T-helper 9 cell (primary cell): ENCODE measurements at regions not wholly inside any gene's neighbourhood (a gene's known extent, or its start where the extent isn't known, plus 50 kb on each side); places are given as distances from the start of the nearest gene placed in this dataset.
"Not testable (repeated sequence)": the region's sequence is repeated elsewhere in the genome, so short reads cannot be mapped to it uniquely, and the experiment has no call there.

Source experiments
- DNase-seq: peaks from one replicate; pipeline ENCODE4 v3.0.0-alpha.2; 2020

GRCh38 chr12:131293071-131294015, 339.6 kb downstream of the ADGRD1 start:
- DNase-seq: not testable (repeated sequence)

DNA sequence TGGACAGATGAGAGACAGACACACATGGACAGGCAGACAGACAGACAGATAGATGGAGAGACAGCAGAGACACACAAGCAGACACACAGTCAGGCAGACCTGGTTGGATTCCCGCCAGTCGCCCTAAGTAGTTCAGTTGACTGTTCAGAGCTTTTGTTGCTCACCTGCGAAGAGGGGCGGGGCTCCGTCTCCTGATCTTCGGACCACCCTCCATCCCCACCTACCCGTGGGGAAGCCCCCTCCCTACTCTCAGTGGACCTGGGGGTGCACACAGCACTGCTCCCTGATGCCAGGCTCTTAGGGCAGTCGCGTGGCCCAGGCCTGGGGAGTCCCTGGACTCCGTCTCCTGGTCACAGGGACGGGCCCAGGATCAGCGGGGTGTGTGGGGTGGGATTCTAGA, 341.0 kb downstream of the ADGRD1 start:
- not testable (repeated sequence) for DNase-seq

GRCh38 chr12:131295117-131295516, 341.4 kb downstream of the ADGRD1 start:
- not testable (repeated sequence) for DNase-seq

DNA sequence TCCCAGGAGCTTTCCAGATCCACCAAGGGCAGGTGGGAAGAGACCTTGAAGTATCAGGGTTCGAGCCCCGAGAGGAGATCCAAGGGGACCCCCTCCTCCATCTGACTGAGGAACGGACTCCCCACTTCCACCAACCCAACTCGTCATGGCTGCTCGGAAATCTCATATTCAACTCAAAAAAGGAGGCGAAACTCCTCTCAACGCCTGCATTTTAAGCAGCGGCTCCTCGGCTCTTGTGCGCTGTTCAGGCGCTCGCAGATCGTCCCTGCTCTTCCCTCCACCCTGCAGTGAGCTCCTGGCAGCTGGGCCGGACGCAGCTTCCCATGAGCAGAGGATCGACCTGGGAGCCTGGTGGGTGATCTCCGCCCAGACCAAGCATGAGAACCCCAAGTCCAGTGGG, 341.9 kb downstream of the ADGRD1 start:
- DNase-seq: not testable (repeated sequence)

GRCh38 chr12:131296136-131296535, 342.4 kb downstream of the ADGRD1 start:
- DNase-seq: not testable (repeated sequence)

GRCh38 chr12:131296651-131297050, 342.9 kb downstream of the ADGRD1 start:
- not testable (repeated sequence) for DNase-seq

DNA sequence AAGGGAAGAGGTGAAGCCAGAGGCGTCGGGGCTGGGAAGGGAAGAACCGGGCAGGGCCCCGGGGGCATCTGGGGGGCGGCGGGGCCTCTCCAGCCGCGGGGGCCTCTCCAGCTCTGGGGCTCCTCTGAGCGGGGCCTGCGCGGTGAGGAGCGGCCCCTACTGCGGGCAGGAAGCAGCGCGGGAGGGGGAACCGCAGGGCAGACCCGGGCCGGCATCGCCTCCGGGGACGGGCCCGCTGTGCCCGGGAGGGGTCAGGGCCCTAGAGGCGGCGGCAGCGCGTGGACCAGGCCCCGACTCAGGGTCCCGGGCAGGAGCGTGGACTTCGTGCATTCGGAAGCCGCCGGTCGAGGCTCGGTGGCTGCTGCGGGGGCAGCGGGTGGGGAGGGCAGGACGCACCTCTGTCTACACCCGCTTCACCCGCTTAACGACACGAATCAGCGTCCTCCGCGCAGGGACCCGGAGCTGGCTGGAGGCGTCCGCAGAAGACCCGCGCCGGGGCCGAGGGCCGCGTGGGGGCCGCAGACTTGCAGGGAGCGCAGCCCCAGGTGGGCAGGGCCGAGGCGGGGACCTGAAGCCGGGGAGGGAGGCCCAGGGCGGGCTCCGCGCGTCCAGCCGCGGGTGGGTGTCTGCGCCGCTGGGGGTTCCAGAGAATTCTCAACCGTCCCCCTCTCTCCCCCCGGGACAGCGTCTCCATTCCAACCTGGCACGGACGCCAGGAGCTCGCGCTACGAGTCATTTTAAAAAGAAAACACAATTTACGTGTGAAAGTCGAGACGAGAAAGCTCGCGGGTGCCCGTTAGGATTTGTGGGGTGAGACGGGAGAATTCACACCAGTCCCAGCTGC, 345.0 kb downstream of the ADGRD1 start:
- DNase-seq: not testable (repeated sequence)

DNA sequence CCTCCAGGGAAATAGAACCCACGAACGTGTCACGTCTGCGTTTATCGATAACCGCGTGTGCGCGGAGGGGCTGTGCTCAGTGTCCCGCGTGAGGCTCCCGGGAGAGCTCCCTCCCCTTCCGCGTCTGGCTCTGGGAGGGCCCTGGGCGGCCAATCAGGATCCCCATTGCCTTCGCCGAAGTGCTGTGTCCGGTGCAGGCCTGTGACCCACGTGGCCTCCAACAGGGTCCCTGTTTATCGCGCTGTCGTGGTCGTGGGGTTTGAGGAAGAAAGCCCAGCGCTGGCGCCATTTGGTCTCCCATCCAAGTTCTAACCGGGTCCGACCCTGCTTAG, 345.6 kb downstream of the ADGRD1 start:
- DNase-seq: not testable (repeated sequence)

- not testable (repeated sequence) for DNase-seq
Observed at GRCh38 chr12:131303576-131303975, 349.9 kb downstream of the ADGRD1 start.

- not testable (repeated sequence) for DNase-seq
Observed at GRCh38 chr12:131304642-131305041, 350.9 kb downstream of the ADGRD1 start.

DNA sequence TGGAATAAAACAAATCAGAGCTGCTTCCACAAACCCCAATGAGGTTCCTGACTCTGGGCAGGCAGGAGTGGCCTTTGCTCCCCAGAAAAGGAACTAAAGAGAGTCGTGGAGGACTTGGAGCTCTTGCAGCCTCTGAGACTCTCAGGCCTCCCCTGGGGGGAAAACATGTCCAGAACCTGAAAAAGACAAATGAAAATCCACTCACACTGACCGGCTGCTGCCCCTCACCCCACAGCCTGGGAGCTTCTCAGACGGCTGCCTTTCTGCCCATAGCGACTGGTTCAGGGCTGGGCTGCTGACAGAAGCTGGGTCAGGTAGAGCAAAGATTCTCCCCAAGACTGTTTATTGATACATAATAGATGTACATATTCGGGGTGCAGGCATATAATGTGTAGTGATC, 356.0 kb downstream of the ADGRD1 start:
- DNase-seq: no peak

- DNase-seq: not testable (repeated sequence)
Observed at GRCh38 chr12:131310227-131310969, 356.7 kb downstream of the ADGRD1 start.

GRCh38 chr12:131311279-131311722, 357.6 kb downstream of the ADGRD1 start:
- DNase-seq: not testable (repeated sequence)

DNA sequence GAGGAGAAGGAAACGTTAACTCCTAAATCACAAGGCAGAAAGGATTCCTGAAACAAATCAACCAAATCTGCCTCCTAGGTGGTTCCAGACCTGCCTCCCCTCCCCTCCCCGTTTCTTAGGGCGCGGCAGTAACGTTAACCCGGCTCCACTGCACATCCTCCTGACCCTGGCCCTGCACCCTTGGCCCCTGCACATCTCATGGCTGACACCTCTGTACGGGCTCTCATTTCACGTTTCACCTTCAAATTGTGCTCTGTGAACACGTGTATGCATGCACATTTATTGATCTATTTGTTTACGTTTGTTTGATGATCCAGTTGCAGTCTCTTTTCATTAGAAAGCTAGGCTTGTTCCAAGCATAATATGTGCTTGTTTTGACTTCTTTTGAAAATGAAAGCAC, 358.1 kb downstream of the ADGRD1 start:
- DNase-seq: no peak

DNA sequence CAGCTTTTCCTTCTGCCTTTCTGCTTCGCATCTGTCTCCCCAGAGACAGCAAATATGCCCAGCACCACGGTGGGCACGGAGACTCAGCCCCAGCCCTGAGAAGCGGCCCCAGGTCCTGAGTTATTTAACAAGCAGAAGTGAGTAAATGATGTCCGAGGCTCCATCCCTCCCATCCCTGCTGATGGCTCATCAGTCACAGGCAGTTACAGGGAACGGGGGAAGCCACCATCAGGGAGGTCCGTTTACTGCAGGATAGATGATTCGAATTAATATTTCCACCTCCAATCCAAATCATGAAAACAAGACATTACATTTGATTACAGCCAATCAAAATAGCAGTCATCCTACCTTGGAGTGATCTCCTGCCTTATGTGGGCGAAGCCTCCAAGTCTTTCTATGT, 358.7 kb downstream of the ADGRD1 start:
- DNase-seq: not testable (repeated sequence)

DNA sequence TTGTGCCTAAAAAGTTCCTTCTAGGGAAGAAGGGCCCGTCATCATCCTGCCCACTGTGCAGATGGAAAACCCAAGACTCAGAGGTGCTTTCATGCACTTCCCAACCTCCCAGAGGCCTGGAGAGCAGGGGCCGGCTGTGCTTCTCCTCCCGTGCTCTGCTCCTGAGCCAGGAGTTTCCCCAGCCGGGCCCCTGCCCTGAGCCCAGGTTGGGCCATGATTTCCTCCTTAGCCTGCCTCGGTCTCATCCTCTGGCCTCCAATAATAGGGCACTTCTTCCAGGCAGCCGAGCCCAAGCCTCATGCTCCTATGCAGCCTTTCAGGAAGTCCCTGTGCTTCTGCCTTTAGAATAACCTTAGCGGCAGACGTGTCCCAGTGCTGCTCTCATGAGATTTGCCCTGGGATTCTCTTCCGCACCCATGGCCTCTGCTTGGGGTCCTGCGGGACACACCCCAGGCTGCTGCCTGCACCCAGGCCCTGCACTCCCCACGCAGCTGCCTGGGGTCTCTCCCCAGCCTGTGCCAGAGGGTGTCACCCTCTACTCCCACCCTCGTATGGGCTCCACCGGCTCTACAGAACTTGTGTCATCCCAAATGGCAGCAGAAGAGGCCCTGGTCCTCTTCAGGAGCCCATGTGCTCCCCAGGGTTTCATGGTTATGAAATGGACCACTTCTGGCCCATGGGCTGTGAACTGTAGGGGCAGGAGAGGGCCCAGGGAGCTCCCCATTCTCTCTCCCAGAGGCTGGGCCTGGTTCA, 359.3 kb downstream of the ADGRD1 start:
- DNase-seq: no peak

DNA sequence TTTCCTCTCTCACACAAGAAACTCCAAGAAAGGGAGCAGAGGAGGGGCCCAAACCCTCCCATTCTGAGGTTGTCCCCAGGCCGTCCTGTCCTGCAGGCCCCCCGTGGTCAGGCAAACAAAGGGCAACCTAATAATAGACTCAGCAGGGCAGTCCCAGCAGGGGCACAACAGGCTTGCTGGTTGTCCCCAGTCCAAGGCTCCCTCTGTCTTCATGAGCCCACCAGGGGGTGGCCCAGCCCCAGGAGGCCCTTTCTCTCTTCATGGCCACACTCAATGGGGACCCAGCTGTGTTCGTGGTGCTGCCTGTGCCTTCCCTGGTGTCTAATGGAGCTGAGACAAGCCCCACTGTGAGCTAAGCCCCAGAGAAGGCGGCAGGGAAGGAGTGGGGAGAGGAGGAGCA, 359.9 kb downstream of the ADGRD1 start:
- no peak for DNase-seq

- no peak for DNase-seq
Observed at GRCh38 chr12:131314524-131315090, 360.9 kb downstream of the ADGRD1 start.

DNA sequence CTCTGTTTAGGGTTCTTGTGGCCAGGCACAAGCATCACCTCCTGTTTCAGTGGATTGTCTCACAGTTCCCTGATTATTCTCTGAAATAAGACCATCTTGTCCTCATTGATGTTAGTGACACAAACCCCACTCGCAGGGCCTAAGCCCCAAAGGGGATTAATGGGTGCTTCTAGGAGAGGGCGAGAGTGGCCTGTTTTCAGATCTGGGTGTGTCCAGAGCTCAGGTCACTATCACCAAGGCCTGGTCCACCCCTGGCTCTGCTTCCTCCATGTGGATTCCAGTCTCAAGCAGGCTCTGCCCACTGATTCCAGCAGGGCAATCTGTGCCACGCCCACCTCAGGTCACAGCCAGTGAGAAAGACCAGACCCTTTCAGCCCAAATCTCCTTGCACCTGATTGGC, 361.9 kb downstream of the ADGRD1 start:
- no peak for DNase-seq

DNA sequence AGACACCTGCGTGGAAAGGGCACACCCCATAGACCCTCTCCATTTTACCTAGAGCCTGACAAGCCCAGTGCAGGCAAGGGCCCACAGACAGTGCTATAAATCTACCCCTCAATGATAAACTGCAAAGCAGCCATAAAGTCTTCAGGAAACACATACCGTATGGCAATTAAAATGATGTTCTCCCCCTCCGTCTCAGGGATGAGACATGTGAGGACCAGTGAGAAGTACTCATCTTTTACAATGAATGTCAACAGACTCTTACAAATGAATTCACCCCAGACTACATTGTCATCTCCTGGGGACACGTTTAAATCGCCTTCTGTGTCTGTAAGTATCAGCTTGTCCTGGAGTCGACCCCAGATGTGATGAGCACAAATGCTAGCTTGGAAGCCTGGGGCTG, 362.7 kb downstream of the ADGRD1 start:
- DNase-seq: no peak

DNA sequence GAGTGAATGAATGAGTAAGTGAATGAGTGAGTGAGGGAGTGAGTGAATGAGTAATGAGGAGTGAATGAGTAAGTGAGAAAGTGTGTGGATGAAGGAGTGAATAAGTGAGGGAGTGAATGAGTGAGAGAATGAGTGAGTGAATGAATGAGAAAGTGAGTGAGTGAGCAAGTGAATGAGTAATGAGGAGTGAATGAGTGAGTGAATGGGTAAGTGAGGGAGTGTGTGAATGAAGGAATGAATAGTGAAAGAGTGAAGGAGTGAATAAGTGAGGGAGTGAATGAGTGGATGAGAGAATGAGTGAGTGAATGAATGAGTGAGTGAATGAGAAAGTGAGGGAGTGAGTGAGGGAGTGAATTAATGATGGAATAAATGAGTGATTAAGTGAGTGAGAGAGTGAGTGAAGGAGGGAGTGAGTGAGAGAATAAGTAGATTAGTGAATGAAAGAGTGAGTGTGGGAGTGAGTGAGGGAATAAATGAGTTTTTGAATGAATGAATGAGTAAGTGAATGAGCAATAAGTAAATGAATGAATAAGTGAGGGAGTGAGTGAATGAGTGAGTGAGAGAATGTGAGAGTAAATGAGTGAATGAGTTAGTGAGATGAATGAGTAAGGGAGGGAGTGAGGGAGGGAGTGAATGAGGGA, 364.5 kb downstream of the ADGRD1 start:
- no peak for DNase-seq
